Hypothalamus (tissue), 51 donors: ENCODE measurements at regions not wholly inside any gene's neighbourhood (a gene's known extent, or its start where the extent isn't known, plus 50 kb on each side); places are given as distances from the start of the nearest gene placed in this dataset.
A peak's percentile ranks its signal among the peaks of the same experiment; 100 is the strongest.

Experiments used
- DNase-seq, 51 donors: peaks; one replicate each; lab custom pipeline; 2025; lab: John Stamatoyannopoulos, UW

DNA sequence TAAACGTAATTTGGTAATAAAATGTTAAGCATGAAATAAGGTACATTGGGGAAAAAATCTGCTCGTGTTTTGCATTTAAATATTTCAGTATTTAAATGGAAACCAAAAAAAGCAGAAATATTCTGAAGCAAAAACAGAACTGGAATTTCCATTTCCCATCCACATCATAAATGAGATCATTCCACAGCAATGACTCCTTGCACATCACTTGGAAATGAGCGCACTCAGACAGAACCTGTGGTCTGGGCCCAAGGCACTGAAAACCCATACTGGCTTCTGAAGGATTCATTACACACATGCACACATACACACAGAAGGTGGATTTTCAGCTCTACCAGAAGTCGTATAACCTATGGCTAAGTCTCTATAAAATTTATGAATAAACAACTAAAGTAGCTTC is 174.8 kb downstream of the IBTK start:
- DNase-seq = no peak

DNA sequence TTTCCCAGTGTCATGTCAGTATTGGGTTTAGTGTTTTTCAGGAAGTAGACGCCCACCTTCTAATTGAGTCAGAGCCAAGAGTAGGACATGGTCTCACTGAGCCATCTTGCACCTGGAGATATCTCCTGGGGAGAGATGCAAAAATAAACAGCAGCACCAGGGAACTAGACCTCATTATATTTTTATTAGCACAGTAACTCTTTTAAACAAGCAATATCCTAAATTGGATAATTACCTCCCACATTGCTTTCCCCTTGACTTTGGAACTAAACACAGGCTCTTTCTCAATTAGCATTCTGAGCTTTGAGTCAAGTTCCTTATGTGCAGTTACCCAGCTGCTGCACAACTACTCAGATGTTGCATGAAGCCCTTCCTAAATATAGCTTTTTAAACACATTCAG is 175.4 kb downstream of the IBTK start:
- no peak for DNase-seq

DNA sequence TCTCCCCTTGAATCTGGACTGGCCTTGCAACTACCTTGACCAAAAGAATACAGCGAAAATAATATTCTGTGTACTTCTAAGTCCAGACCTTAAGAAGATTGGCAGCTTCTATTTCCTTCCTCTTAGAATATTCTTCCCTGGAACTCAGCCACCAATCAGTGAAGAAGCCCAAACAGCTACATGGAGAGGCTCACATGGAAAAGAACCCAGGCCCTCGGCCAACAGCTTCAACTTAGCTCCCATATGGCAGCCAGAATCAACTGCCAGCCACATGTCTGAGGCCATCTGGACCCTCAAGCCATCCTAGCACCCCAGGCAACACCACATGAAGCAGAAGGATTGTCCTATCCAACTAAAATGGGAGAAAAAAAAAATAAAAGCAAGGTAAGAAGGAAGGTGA is 178.8 kb downstream of the IBTK start:
- DNase-seq = no peak

DNA sequence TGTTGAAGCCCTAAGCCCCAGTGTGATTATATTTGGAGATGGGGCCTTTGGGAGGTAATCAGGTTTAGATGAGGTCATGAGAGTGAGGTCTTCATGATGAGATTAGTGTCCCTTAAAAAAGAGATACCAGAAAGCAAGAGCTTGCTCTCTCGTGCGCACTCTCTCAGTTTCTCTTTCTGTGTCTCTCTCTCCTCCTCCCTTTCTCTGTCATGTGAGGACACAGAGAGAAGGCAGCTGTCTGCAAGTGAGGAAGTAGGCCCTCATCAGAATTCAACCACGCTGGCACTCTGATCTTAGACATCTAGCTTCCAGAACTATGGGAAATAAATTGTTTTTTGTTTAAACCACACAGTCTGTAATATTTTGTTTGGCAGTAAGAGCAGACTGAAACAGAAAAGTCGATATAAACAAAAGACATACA is 180.5 kb downstream of the IBTK start:
- DNase-seq = no peak

DNA sequence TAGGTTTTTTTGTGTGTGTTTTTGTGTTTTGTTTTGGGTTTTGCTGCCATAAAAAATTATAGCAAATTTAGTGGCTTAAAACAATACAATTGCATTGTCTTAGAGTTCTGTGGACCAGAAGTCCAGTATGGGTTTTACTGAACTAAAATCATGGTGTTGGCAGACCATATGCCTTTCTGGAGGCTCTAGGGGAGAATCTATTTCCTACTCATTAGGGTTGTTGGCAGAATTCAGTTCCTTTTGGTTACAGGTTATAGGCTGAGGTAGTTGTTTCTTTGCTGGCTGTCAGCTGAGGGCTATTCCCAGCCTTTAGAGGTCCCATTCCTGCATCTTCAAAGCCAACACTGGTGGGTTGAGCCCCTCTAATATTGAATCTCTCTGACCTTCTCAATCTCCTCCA is 181.3 kb downstream of the IBTK start:
- DNase-seq = no peak

DNA sequence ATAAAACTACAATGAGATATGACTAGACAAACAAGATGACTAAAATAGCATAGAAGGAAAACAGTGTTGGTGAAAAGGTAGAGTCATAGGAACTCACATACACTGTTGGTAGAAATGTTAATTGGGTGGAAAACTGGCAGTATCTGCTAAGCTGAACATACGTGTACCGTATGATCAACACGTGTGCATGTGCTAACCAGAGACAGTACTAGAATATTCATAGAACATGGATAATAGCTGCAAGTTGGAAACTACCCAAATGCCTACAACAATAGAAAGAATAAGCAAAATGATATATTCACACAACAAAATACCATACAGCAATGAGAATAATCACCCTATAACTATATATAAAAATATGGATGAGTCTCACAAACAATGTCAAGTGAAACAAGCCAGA is 184.0 kb downstream of the IBTK start:
- DNase-seq = no peak

DNA sequence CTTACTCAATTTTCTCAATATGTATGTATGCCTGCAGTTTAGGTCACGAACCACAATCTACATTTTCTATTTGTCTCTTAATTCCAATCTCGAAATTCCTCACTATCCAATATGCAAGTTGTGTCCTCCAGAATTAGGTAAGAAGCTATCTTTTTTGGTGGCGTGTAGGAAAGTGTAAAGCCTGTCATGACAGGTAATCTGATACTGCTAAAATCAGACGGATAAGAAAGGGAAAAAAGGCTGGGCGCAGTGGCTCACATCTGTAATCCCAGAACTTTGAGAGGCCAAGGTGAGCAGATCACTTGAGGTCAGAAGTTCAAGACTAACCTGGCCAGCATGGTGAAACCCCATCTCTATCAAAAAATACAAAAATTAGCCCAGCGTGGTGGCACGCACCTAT is 185.3 kb downstream of the IBTK start:
- DNase-seq = no peak

DNA sequence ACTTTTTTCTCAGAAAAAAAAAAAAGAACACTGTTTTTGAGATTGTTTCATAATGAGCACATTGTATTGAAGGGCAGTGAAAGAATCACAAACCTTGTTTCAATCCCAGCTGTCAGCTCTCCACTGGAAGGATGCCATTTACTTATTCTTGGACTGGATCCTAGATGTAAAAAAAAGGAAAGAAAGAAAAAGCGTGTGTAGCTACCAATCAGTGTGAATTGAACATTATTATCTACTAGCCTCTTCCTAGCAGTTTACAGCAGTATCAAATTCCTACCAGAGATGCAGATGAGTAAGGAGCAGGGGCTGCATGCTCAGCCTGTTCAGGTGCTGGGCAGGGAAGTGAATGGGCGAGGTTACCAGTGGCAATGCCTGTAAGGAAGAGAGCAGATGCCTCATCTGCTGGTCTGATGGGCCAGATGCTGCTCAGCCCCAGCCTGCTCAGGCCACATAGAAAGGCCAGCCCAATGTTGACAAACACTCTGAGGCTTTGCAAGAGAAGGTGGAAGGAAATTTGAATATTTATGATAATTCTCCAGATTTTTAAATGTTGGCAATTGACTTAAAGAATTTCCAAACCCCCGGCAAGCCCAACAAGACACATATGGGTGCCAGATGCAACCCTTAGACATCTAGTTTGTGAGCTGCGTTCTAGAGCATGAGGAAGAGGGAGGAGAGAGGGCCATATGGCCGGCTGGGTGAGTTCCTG is 189.5 kb downstream of the IBTK start:
- peak in 4 of 51 donors; percentile 2 to 43 (median 12) for DNase-seq

DNA sequence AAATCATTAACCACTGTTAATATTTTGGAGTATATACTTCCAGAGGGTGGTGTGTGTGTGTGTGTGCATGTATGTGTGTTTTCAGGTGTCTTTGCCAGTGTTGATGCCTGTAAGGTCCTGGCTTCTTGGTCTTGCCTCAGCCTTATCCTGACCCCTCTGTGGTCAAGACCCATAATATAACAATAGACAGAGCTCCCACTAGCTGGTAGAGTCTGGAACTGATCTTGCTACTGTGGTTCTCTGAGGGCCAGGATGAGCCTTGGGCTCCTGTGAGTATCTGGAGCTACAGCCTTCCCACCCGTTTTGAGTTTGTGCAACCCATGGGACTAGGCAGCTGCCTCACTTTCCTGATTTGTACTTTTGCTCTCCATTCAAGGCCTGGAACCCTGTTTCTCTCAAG is 191.0 kb downstream of the IBTK start:
- DNase-seq = no peak

DNA sequence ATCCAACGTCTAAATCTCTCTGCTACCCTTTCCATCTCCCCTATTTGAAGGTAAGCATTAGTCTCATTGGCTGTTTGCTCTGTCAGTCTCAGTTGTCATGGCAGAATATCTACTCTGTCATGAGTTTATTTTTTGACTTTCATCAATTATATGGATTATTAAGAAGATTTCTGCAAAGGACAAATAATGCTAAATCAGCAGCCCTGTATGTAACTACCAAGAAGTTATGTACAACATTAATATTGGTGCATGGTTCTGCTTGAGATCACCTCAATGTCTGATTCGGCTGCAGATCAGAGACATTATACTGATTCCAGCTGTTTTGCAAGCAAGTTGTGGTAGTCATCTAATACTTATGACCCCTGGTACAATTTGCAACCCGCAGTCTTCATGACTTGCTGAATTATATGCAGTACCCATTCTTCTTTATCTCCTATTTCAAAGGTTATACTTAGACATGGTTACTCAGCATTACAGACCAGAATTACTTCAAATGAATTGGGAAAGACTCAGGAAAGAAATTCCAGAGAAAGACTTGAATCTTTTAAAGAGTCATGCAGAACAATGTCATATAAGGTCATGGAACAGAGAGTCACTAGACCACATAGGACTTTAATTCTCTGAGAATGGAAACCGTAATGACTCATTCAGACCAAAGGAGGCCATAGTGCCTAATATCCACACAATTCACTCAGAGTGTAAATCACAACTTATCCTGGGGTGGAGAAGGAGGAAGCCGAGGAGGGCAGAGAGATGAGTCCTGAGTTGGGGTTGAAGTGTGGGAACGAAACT is 201.4 kb downstream of the IBTK start:
- no peak for DNase-seq

DNA sequence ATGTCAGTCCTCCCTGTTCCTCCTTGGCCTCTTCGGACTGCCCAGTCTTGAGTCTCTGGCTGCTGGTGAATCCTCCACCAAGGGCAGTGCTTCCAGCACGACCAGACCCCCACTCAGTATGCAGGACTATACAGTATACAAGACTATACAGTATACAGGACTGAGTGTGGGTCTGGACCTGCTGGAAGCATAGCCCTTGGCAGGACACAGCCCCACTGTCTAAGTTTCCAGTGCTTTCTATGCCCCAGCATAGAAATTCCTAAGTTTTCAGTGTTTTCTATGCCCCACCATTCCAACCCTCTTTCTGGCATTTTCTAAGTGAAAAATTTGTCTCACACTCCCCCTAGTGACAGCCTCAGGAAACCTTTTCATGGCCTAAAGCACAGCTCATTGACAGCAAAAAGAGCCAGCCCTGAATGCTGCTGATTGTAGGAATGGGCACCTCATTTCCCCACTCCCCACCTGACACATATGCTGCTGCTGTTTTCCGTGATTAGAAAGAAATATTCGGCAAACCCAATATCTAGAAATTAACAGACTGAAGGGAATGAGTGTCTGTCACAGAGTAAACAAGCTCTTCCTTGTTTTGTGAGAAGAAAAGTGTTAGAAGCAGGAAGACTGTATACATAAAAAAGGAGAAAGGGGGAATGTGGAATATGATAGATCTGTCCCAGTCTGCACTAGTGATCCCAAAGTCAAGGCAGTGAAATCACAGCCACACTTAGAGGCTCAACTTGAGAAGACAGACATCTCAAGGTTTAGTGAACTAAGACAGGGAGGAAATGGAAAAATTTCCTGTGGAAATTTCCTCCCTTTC is 206.9 kb downstream of the IBTK start:
- DNase-seq = peak in 23 of 51 donors; percentile 0 to 65 (median 17)

DNA sequence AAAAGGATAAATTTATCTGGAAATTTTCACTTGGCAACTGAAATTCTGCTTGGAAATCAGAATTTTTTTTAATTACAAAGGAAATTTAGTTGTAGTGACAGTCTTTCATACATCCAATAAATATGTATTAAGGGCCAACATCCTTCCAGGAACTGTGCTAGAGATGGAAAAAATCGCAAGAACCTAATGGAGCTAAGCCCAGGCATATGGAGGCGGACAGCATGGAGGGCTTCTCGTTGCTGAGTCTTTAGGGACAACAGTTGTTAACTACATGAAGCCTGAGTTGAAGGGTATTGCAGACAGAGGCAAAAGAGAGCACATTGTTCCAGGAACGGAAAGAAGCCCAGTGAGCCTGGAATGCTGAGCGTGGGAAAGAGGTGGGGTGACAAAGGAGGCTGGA is 208.9 kb downstream of the IBTK start:
- DNase-seq = no peak

DNA sequence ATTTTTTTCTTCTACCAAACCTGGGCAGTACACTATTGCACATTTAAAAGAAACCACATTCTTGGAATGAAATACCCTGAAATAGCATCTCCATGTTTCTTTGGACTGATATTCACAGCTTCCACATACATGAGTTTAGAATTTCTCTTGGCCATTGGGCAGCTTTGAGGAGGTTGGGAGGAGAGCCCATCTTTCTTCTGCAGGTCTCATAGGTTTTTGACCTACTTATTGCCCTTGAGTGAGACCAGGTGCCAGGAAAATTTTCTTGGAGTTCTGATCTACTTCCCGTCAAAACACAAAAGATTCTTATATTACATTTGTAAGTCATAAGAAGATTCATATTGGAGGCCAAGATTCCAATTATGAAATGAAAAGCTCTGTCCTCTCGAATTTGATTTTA is 212.0 kb downstream of the IBTK start:
- no peak for DNase-seq

DNA sequence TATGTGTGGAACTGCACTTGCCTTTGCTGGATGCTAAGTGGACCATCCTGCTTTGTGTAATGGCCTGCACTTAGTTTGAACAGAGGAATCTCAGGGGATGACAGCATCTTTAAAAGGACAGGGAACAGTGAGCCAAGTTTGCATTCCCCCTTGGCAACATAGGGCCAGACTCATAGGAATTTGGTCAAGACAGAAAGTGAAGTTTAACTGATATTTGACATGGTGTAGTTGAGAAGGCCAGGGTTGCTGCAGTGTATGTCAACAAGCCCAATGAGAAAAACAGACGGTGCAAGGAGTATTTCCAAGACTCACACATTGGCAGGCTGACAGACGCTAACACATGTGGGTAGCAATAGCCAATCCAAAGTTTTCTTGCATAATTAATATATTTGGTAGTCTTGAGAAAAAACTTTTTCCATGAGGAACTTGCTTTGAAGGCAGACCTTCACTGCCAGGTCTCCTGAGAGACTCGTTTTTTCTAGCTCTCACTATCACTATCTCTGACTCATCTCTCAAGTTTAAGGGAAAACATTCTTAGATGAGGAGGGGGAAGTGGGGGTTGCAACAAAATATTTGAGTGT is 213.8 kb downstream of the IBTK start:
- no peak for DNase-seq

DNA sequence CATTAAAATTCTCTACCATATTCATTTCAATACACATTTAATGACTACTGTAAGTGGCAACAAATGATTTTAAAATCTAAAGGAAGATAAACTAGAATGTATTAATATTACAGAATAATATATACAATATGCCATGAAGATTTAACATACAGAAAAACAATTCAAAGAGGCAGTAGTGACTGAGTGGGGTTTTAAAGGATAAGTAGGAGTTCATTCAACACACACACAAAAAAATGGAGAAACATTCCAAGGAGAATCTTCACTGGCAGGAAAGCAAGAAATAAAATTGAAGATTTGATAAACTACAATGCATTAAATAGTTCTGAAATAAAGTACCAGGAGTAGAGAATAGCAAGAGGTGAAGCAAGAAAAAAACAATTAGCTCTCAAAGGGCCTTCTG is 215.1 kb downstream of the IBTK start:
- no peak for DNase-seq

DNA sequence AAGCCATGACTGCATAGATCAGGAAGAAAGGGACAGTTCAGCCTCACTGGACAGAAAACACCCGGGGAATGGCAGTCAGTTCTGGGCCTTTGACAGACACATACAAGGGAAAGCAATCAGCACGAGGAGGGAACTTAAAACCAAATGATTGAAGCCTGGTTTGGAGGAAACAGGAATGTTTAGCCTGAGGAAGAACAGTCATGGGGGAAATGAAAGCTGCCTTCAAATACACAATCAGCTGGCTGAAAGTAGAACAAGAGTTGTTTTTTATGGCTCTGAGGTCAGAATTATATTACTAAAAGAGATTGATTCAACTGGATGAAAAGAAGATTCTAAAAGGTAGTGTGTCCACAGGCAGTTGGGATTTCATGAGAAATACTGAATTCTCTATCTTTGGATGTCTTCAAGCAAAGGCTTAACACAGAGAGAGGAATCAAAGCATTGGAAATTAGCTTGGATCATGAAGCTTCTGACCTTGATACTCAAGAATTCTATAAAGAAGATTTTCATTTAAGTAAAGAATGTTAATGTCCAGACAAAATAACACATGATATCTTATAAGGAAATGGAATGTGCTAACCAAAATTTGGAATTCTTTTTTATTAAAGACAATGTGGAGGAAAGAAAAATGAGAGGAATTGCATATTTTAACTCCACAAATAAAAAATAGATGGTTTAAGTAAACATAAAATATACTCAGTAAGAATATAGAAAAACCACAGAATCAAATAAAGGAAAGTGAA is 216.6 kb downstream of the IBTK start:
- DNase-seq = no peak

DNA sequence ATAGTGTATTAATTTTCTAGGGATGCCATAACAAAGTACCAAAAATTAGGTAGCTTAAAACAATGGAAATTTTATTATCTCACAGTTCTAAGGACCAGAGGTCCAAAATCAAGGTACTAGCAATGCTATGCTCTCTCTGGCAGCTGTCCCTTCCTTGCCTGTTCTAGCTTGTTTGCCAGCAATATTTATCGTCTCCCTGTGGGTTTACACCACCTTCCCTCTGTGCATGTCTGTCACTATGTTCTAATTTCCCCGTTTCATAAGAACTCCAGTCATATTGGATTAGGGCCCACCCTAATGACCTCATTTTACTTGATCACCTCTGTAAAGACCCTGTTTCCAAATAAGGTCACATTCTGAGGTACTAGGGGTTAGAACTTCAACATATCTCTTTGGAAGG is 217.2 kb downstream of the IBTK start:
- no peak for DNase-seq

DNA sequence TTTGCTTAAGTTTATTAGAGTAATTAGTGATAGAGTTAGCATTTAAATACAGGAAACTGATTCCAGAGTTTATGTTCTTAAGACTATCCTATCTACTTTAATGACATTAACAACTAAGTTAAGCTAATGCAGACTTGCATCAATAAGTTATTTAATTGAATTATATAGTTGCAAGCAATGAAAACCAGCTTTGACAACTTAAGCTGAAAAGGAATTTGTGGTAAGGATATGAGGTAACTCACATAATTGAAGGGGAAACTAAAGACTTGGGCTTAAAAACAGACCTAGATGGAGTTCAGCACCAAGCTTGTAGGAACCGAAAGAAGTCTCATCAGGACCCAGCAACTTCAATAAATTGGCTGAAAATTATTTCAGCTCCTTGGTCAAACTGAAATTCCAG is 222.3 kb downstream of the IBTK start:
- DNase-seq = no peak

DNA sequence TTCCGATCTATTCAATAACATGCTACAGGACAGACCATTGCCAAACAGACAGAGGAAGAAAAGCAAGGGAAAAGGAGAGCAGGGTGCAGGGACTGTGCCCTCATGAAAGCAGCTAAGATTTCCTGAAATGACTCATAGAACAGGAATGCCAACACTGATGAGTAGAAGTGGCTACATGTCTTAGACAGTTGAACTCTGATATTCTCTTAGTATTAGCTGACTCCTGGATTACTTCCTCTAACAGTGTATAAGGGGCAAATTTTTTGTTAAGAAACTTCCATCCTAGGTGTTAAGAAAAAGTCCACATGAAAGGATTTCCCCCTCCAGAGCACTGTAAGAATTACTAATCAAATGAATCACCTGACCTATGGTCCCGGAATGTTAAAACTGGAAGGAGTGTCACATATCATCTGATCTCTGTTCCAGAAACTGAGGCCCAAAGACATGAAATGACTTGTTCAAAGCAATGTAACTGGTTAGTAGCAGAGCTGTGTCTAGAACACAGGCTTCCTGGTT is 224.9 kb downstream of the IBTK start:
- DNase-seq = no peak

DNA sequence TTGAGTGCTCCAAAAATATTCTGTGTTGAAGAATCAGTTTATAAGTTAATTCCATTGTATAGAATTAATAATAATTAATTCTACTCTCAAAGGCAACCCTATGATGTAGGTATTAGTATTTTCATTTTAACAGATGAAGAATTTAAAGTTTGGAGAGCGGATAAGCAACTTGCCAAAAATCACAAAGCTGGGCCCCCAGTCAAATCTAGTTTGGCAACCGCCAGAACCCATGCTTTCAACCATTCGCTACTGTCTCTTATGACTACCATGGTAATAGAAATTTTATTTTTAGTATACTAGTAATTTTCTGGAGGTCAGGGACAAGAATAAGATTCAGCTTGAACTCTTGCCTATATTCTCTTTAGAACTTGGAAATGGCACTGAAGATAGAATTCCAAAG is 229.8 kb downstream of the IBTK start:
- DNase-seq = no peak
